GM12874 (cell line): ENCODE measurements at regions not wholly inside any gene's neighbourhood (a gene's known extent, or its start where the extent isn't known, plus 50 kb on each side); places are given as distances from the start of the nearest gene placed in this dataset.

Source experiments
- CTCF ChIP-seq: IDR thresholded peaks from 2 replicates; pipeline ENCODE4 v1.5.1; 2011; ENCODE audit warnings: low read depth, mild to moderate bottlenecking, control low read depth, low read length, moderate library complexity; ENCODE audit not compliant: insufficient read depth

GRCh38 chr15:98231696-98232440, 271.4 kb downstream of the ARRDC4 start:
- no peak for TF ChIP-seq CTCF

GRCh38 chr15:98232761-98233160, 272.3 kb downstream of the ARRDC4 start:
- no peak for TF ChIP-seq CTCF

GRCh38 chr15:98233873-98234272, 273.4 kb downstream of the ARRDC4 start:
- no peak for TF ChIP-seq CTCF

- no peak for TF ChIP-seq CTCF
Observed at GRCh38 chr15:98240303-98240702, 279.8 kb downstream of the ARRDC4 start.

- TF ChIP-seq CTCF, result no peak
Observed at GRCh38 chr15:98241032-98241554, 280.6 kb downstream of the ARRDC4 start.

GRCh38 chr15:98257290-98257689, 296.8 kb downstream of the ARRDC4 start:
- TF ChIP-seq CTCF, result no peak

- no peak for TF ChIP-seq CTCF
Observed at GRCh38 chr15:98263787-98264186, 303.3 kb downstream of the ARRDC4 start.
